Right renal cortex interstitium (tissue), 3 donors: ENCODE measurements at regions not wholly inside any gene's neighbourhood (a gene's known extent, or its start where the extent isn't known, plus 50 kb on each side); places are given as distances from the start of the nearest gene placed in this dataset.

Experiments used
- DNase-seq, 3 donors: peaks; one replicate each; pipeline ENCODE4 v3.0.0-alpha.2; 2013; ENCODE audit warnings: low read depth in 3 of 3, low spot score in 2 of 3

DNA sequence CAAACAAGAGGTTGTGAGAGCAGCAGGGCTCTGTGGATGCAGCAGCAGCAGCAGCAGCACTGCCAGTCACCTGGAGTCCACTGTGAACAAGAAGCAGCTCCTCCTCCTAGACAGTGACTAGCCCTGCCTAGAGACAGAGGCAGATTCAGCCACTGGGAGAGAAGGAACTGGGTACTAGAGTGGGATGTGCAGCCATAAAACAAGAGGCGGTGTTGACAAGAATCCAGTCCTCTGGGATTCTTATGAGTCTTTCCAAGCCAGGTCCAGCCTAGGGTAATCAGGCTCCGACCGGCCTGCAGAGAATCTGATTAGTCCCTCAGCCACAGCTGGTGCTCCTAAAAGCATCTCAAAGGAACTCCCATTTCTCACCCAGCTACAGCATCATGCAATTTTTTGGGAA lies 83.9 kb upstream of the USP47 start:
- no peak for DNase-seq

DNA sequence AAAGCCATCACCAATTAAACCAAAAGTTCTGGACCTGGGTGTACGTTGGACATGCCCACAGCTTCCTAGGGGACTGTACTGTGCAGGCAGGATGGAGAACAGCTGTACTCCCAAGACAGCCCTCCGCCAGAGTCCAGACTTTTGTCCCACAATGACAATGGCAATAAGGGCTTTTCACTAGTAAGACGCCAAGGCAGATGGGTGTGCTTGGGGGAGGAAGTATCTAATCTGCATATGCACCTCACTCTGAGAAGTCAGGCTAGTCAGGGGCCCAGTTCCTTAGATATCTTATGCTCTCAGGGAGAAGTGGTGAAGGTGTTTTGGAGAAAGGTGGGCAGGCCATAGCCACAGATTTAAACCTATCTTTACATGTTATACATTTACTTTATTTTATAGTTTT lies 85.1 kb upstream of the USP47 start:
- no peak for DNase-seq

DNA sequence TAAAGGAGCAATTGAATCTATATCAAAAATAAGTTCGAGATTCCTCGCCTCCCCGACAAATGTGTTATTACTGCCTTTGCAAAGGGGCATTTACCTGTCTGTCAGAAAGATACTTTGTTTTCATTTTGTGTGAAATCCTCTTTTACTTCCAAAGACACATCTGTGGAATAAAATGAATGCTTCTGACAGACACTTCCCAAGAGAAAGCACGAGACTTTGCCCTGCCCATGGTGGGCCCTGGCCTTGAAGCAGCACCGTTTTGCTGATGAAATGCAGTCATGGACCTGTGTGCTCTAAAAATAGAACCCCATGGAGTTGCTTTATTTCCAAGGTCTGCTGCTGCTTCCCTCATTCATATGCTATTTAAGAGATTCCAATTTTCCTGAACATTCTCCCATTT lies 85.9 kb upstream of the USP47 start:
- no peak for DNase-seq

GRCh38 chr11:11752679-11753078 lies 89.1 kb upstream of the USP47 start:
- DNase-seq: no peak

GRCh38 chr11:11750017-11750878 lies 91.5 kb upstream of the USP47 start:
- no peak for DNase-seq

DNA sequence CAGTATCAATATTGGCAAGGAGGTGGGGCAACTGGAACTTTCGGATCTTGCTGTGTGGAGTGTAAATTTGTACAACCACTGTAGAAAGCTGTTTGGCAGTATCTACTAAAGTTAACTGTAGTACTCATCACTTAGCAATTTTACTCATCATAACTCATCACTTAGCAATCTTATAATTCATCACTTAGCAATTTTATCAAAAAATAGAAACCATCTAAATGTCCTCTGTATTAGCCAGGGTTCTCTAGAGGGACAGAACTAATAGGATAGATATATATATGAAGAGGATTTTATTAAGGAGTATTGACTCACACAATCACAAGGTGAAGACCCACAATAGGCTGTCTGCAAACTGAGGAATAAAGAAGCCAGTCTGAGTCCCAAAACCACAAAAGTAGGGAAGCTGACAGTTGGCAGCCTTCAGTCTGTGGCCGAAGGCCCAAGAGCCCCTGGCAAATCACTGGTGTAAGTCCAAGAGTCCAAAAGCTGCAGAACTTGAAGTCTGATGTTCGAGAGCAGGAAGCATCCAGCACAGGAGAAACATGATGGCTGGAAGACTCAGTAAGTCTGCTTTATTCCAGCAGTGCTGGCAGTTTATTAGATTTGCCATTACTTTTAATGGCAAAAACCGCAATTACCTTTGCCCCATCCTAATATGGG lies 92.9 kb upstream of the USP47 start:
- no peak for DNase-seq

- no peak for DNase-seq
Observed at GRCh38 chr11:11747570-11747969, 94.2 kb upstream of the USP47 start.

DNA sequence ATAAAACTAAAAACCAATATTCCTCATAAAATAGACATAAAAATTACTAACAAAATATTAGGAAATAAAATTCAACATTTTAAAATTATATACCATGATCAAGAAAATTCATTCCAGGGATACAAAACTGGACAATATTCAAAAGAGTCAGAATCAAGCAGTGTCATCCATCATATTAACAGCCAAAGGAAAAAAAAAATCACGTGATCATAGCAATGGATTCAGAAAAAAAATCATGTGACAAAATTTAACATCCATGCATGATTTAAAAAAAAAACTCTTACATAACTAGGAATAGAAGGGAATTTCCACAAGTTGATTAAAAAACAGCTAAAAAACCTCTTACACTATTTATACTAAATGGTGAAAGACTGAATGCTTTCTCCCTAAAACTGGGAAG lies 95.3 kb upstream of the USP47 start:
- DNase-seq: no peak

- no peak for DNase-seq
Observed at GRCh38 chr11:11743216-11743615, 98.6 kb upstream of the USP47 start.

DNA sequence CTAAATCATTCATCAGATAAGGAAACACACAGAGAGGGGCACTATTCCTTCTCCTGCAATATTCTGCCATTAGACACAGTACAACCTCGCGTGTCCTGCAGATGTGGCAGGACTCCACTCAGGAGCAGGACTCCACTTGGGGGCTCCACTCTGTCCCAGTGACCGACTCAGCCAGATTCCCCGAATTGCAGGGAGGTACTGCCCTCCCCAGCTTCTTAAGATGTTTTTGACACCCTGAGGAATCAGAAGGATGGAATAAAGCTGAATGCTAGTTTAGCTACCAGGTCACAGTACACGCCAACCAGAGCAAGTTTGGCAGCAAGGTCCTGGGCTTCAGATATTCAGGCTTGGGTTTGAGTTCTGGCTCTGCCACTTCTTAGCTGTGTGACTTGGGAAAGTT lies 99.3 kb upstream of the USP47 start:
- DNase-seq: no peak

- no peak for DNase-seq
Observed at GRCh38 chr11:11740836-11741235, 100.9 kb upstream of the USP47 start.

DNA sequence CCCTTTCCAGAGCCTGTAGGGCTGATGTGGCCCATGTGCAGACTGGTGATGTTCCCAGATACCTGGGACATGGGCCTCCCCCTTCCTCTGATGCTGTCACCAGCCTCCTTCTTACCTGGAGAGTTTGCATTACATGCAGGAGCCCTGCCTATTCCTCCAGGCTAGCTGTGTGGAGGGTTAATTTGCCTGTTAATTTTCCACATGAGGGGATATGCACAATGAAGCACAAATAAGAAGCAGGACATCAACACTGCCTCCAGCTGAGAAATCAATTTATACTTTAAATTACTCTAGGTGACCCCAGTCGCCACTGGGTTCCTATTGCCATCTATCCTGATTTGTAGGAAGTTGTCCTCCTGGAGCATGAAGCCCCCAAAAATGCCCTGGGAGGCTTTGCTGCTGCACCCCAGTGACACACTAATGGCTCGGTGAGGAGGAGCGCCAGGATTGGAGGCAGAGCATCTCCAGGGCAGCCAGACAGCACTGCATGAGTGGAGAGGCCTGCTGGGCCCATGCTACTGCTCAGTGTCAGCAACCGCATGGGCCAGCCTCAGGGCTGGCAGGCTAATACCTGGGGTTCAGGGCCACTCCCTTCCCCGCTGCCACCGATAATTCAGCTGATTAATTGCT lies 101.6 kb upstream of the USP47 start:
- DNase-seq: peak in 1 of 3 donors; percentile 21

DNA sequence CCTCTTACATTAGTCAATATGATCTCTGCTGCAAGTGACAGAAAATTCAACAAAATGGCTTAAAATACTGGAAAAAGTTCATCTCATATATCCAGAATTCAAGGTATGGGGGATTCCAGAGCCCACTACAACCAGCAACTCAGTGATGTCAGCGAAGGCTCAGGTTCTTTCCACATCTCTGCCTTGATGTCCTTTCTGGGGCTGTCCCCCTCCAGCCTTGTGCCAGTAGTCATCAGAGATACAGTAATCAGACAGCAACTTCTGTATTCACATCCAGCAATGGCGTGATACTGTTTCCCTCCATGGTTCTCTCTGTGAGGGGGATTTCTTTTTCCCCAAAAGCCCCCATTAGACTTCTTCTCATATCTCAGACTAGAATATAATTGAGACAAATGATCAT lies 103.4 kb upstream of the USP47 start:
- no peak for DNase-seq

GRCh38 chr11:11735586-11735985 lies 106.2 kb upstream of the USP47 start:
- DNase-seq: peak in 1 of 3 donors; percentile 27

GRCh38 chr11:11733246-11733747 lies 108.5 kb upstream of the USP47 start:
- no peak for DNase-seq

- DNase-seq: no peak
Observed at GRCh38 chr11:11732116-11732515, 109.7 kb upstream of the USP47 start.

GRCh38 chr11:11731311-11732083 lies 109.7 kb upstream of the GALNT18 start:
- no peak for DNase-seq

GRCh38 chr11:11728386-11728785 lies 106.6 kb upstream of the GALNT18 start:
- DNase-seq: no peak

DNA sequence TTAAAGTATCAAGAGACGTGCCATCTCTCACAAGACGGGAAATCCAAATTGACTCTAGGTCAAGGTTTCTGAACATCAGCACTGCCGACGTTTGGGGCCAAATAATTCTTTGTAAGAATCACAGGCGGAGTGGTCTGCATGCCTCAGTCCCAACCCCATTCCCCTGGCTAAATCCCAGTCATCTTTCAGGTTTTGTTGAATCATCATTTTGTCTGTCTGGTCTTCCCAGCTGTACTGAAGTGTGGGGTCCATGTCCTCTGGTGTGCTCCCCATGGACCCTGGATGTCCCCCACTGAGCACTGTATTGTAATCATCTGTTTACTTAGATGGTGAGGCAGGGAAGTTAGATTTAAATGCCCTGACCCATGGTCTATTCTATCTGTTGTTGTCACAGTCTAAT lies 103.6 kb upstream of the GALNT18 start:
- DNase-seq: no peak

GRCh38 chr11:11724994-11725393 lies 103.2 kb upstream of the GALNT18 start:
- DNase-seq: no peak

GRCh38 chr11:11722861-11723260 lies 101.1 kb upstream of the GALNT18 start:
- no peak for DNase-seq
